ENCODE measurements at regions not wholly inside any gene's neighbourhood (a gene's known extent, or its start where the extent isn't known, plus 50 kb on each side); places are given as distances from the start of the nearest gene placed in this dataset.
A peak's percentile ranks its signal among the peaks of the same experiment; 100 is the strongest.
"Not testable (repeated sequence)": the region's sequence is repeated elsewhere in the genome, so short reads cannot be mapped to it uniquely, and the experiment has no call there.

DNA sequence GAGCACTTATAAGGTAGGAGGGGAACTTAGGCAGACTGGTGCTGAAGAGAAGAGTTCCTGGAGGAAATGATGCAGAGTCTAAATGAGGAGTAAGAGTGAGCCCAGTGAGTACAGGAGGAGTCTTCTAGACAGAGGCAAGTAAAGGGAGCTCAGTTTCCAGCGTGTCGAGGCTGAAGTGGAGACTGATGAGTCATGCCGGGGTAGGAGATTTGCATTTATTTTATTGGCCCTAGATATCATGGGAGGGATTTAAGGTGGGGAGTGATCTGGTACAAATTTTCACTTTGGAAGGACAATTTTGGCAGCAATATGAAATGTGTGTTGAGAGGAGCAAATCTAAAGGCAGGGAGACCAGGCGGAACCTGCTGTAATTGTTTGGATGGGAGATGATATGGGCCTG lies 157.5 kb downstream of the TTC8 start:
- TF ChIP-seq, protein P1, sequence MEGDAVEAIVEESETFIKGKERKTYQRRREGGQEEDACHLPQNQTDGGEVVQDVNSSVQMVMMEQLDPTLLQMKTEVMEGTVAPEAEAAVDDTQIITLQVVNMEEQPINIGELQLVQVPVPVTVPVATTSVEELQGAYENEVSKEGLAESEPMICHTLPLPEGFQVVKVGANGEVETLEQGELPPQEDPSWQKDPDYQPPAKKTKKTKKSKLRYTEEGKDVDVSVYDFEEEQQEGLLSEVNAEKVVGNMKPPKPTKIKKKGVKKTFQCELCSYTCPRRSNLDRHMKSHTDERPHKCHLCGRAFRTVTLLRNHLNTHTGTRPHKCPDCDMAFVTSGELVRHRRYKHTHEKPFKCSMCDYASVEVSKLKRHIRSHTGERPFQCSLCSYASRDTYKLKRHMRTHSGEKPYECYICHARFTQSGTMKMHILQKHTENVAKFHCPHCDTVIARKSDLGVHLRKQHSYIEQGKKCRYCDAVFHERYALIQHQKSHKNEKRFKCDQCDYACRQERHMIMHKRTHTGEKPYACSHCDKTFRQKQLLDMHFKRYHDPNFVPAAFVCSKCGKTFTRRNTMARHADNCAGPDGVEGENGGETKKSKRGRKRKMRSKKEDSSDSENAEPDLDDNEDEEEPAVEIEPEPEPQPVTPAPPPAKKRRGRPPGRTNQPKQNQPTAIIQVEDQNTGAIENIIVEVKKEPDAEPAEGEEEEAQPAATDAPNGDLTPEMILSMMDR (IDR thresholded peaks at IDR 0.05; ENCODE audit: insufficient read depth, low read depth, low read length, missing control alignments), result no peak
- DNase-seq (ENCODE audit: low read depth), result no peak
- H3K4me3 ChIP-seq (ENCODE audit: low read length), result no peak overlapping the region

DNA sequence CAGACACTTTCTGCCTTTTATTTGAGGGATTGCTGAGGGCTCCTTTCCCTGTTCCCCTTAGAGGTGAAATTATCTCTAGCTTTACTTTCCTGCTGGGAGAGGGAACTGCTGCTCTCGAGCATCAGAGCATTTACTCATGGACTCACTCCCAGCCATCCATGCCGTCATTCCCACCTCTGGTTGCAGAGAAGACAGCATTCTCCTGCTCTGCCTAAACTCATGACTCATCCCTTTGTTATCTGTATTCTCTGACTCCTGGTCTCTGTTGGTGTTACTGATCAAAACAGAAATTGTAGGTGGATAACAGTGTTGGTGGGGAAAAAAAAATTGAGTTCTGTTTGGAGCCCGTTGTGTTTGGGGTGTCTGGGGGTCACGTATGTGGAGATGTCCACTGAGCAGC lies 159.3 kb downstream of the TTC8 start:
- H3K4me3 ChIP-seq (ENCODE audit: low read length), result no peak overlapping the region
- TF ChIP-seq, protein P1 (IDR thresholded peaks at IDR 0.05; ENCODE audit: insufficient read depth, low read depth, low read length, missing control alignments), result no peak
- peak; percentile 94 for DNase-seq (ENCODE audit: low read depth)

DNA sequence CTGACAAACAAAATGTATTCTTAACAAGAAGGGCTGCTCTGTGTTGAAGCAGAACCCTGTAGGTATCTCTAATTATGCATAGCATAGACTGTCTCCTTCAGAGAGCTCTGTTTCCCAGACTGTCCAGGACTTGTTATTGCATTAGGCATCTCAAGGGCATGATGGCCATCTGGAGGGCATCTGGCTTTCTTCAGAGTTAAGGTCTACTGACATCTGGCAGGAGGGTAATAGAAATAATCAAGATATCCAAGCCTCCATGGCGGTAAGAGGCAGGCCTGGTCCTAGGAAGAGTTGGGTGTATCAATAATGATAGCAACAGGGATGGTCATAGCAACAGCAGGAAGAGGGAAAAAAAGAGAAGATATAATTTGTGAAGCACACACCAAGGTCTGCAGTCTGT lies 161.2 kb downstream of the TTC8 start:
- TF ChIP-seq, protein P1 (IDR thresholded peaks at IDR 0.05; ENCODE audit: insufficient read depth, low read depth, low read length, missing control alignments), result no peak
- H3K4me3 ChIP-seq (ENCODE audit: low read length), result no peak overlapping the region
- DNase-seq (ENCODE audit: low read depth), result no peak

DNA sequence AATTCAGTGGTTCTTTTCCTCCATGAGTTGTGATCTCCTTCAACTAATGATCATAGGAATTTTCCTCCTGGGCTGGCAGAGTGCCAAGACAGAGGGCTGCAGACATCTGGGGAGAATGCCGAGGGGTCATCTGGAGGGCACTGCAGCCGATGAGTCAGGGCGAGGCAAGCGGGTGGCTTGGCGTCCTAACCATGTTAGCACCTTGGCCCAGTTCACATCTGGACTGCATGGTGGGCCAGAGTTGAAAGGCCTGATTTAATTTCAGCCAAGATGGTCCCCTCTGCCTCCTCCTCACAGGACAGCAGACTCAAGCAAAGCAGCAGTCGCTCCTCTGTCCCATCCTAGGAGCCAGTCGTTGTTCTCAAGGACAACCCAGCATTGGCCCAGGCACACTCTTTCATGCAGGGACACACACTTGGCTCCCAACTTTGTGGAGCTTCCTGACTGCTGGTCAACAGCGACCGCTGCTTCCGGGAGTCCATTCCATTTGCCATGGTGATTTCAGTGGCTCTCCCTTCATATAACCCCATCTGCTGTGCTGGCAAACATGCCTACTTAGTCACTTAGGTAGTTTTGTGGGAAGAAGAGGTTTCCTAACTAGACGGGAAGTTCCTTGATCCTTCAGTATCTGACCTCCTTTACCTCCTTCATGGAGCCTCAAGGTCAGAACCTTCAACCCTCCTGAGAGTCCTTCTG lies 161.8 kb downstream of the TTC8 start:
- DNase-seq (ENCODE audit: low read depth), result peak; percentile 29
- TF ChIP-seq, protein P1 (IDR thresholded peaks at IDR 0.05; ENCODE audit: insufficient read depth, low read depth, low read length, missing control alignments), result no peak

DNA sequence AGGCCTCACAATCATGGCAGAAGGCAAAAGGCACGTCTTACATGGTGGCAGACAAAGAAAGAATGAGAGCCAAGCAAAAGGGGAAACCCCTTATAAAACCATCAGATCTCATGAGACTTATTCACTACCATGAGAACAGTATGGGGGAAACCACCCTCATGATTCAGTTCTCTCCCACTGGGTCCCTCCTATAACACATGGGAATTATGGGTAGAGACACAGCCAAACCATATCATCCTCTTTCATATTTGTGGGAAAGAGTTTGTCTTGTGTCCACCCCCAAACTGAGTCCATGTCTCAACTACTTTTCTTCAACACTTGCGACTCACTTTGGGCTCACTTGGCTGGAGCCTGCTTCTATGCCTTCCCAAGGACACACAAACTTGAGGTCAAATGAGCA lies 162.5 kb downstream of the TTC8 start:
- H3K4me3 ChIP-seq (ENCODE audit: low read length), result not testable (repeated sequence)
- DNase-seq (ENCODE audit: low read depth), result peak; percentile 23

More for the DNA sequence above, 161.8 kb downstream of the TTC8 start:
- H3K4me3 ChIP-seq (ENCODE audit: low read length), result no peak overlapping the region

DNA sequence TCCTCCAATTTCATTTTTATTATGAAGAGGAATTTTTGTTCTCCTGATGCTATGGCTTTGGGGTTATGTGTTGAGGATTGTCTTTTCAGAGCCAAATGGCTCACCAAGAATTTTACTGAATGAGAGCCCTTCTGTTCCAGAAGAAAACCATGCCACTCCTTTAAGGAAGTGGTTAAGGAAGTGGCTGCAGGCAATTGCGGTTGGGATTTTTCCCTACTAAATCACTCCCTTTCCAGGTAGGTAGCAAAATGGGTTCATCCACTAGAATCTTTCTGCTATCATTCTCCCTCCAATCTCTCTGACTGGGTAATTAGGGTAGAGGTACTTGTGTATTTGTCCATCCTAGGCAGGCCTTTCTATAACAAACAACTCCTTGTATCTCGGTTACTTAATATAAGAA lies 163.1 kb downstream of the TTC8 start:
- TF ChIP-seq, protein P1 (IDR thresholded peaks at IDR 0.05; ENCODE audit: insufficient read depth, low read depth, low read length, missing control alignments), result no peak
- peak; percentile 87 for DNase-seq (ENCODE audit: low read depth)
- no peak overlapping the region for H3K4me3 ChIP-seq (ENCODE audit: low read length)

DNA sequence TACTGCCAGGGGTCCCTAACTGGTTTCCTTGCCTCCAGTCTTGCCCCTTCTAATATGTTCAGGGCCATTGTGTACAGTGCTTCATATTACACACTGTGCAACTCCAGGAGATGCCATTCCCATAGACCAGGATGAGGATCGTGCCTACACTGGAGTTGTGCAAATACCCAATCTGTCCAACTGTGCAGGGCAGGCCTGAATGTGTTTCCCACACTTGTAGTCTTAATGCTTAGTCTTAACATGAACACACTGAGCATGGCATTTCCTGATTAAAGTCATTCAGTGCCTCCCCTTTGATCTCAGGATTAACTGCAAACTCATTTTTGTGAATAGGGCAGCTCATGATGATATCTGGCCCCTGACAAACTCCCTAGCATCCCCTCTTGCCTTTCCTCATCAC lies 165.5 kb downstream of the TTC8 start:
- TF ChIP-seq, protein P1 (IDR thresholded peaks at IDR 0.05; ENCODE audit: insufficient read depth, low read depth, low read length, missing control alignments), result no peak
- H3K4me3 ChIP-seq (ENCODE audit: low read length), result no peak overlapping the region
- DNase-seq (ENCODE audit: low read depth), result peak; percentile 58

Data from epithelial cell of esophagus (primary cell).